ENCODE measurements at regions not wholly inside any gene's neighbourhood (a gene's known extent, or its start where the extent isn't known, plus 50 kb on each side); places are given as distances from the start of the nearest gene placed in this dataset.
A peak's percentile ranks its signal among the peaks of the same experiment; 100 is the strongest.

GRCh38 chrX:117788339-117788738 is 328.3 kb downstream of the KLHL13 start:
- Histone ChIP-seq H3K27me3 (no peaks in the 10 kb centered on the region), H3K36me3 (no peaks in the 10 kb centered on the region), H3K4me1 (no peaks in the 10 kb centered on the region), H3K9me3 (no peaks in the 10 kb centered on the region), H3K27ac (no peak overlapping the region), H3K4me3 (no peak overlapping the region)
- WGBS, 5 donors: 36 to 79% (median 54%) methylated on average over 2 of the region's 2 CpGs
- peak in 1 of 2 donors; percentile 6 for DNase-seq
- intact Hi-C loops (cut with DNase I; ENCODE audit: low total_unique reads): no loop called here
- TF ChIP-seq POLR2A (IDR thresholded peaks at IDR 0.05) (no peak), EP300 (IDR thresholded peaks at IDR 0.05) (no peak), POLR2AphosphoS5 (IDR thresholded peaks at IDR 0.05) (no peak), CTCF (IDR thresholded peaks at IDR 0.05) (no peak)

GRCh38 chrX:117771384-117771783 is 345.2 kb downstream of the KLHL13 start:
- Histone ChIP-seq H3K36me3 (no peaks in the 10 kb centered on the region), H3K4me1 (no peaks in the 10 kb centered on the region), H3K27me3 (no peaks in the 10 kb centered on the region), H3K27ac (no peak overlapping the region), H3K4me3 (no peak overlapping the region), H3K9me3 (no peaks in the 10 kb centered on the region)
- intact Hi-C loops (cut with DNase I; ENCODE audit: low total_unique reads): no loop called here
- TF ChIP-seq CTCF (IDR thresholded peaks at IDR 0.05): no peak
- TF ChIP-seq POLR2A (IDR thresholded peaks at IDR 0.05): no peak
- TF ChIP-seq EP300 (IDR thresholded peaks at IDR 0.05): no peak
- TF ChIP-seq POLR2AphosphoS5 (IDR thresholded peaks at IDR 0.05): no peak
- no peak for DNase-seq

DNA sequence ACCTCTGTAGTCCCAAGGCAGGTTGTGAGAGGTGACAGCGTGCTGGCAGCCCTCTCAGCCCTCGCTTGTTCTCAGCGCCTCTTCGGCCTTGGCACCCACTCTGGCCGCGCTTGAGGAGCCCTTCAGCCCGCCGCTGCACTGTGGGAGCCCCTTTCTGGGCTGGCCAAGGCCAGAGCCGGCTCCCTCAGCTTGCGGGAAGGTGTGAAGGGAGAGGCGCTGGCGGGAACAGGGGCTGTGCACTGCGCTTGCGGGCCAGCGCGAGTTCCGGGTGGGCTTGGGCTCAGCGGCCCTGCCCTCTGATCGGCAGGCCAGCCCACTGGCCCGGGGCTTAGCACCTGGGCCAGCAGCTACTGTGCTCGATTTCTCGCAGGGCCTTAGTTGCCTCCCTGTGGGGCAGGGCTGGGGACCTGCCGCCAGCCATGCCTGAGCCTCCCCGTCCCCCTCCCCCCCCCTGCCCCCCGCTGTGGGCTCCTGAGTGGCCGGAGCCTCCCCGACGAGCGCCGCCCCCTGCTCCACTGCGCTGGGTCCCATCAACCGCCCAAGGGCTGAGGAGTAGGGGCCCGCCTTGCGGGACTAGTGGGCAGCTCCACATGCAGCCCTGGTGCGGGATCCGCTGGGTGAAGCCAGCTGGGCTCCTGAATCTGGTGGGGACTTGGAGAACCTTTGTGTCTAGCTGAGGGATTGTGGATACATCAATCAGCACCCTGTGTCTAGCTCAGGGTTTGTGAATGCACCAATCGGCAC is 347.6 kb downstream of the KLHL13 start:
- H3K27me3 ChIP-seq: no peaks in the 10 kb centered on the region
- H3K4me3 ChIP-seq: no peak overlapping the region
- H3K36me3 ChIP-seq: no peaks in the 10 kb centered on the region
- H3K9me3 ChIP-seq: no peaks in the 10 kb centered on the region
- intact Hi-C loops (cut with DNase I; ENCODE audit: low total_unique reads): no loop called here
- no peaks in the 10 kb centered on the region for H3K4me1 ChIP-seq
- DNase-seq: no peak
- H3K27ac ChIP-seq: no peak overlapping the region
- 89 to 97% (median 94%) methylated on average over 6 to 35 of the region's 37 CpGs for WGBS, 5 donors
- TF ChIP-seq POLR2A (IDR thresholded peaks at IDR 0.05): no peak
- no peak for TF ChIP-seq EP300 (IDR thresholded peaks at IDR 0.05)

- 41 to 79% (median 74%) methylated on average over 1 of the region's 1 CpG for WGBS, 5 donors
- Histone ChIP-seq H3K4me1 (no peaks in the 10 kb centered on the region), H3K9me3 (no peaks in the 10 kb centered on the region), H3K36me3 (no peaks in the 10 kb centered on the region), H3K27me3 (no peaks in the 10 kb centered on the region), H3K4me3 (no peak overlapping the region), H3K27ac (no peak overlapping the region)
- intact Hi-C loops (cut with DNase I; ENCODE audit: low total_unique reads): no loop called here
- TF ChIP-seq EP300 (IDR thresholded peaks at IDR 0.05): no peak
- no peak for TF ChIP-seq POLR2A (IDR thresholded peaks at IDR 0.05)
- TF ChIP-seq POLR2AphosphoS5 (IDR thresholded peaks at IDR 0.05): no peak
- TF ChIP-seq CTCF (IDR thresholded peaks at IDR 0.05): no peak
- no peak for DNase-seq
These were observed 351.4 kb downstream of the KLHL13 start for GRCh38 chrX:117765211-117765610.

- intact Hi-C loops (cut with DNase I; ENCODE audit: low total_unique reads): no loop called here
- DNase-seq: no peak
These were observed 363.9 kb downstream of the KLHL13 start for GRCh38 chrX:117752745-117753144.

More at GRCh38 chrX:117752745-117753144, 363.9 kb downstream of the KLHL13 start:
- Histone ChIP-seq H3K4me3 (no peak overlapping the region), H3K9me3 (no peaks in the 10 kb centered on the region), H3K27ac (no peak overlapping the region), H3K4me1 (no peaks in the 10 kb centered on the region), H3K27me3 (no peaks in the 10 kb centered on the region), H3K36me3 (no peaks in the 10 kb centered on the region)
- TF ChIP-seq POLR2AphosphoS5 (IDR thresholded peaks at IDR 0.05) (no peak), POLR2A (IDR thresholded peaks at IDR 0.05) (no peak), EP300 (IDR thresholded peaks at IDR 0.05) (no peak), CTCF (IDR thresholded peaks at IDR 0.05) (no peak)

Measured in stomach (tissue), 8 donors.